Head of caudate nucleus (tissue), 42 donors: ENCODE measurements at regions not wholly inside any gene's neighbourhood (a gene's known extent, or its start where the extent isn't known, plus 50 kb on each side); places are given as distances from the start of the nearest gene placed in this dataset.
A peak's percentile ranks its signal among the peaks of the same experiment; 100 is the strongest.

Source experiments
- DNase-seq, 42 donors: peaks; one replicate each; pipeline versions ENCODE4 v3.0.0 to v3.0.0-alpha.2; 2020 to 2021; ENCODE audit warnings: mixed read lengths in 7 of 42
- intact Hi-C: fragments of 100-400 bp; cut with DNase I; formaldehyde crosslinking; loops from one replicate; pipeline ENCODE4 v1.15.0; 2022

GRCh38 chr12:127334912-127335644 is 931.9 kb upstream of the TMEM132C start:
- intact Hi-C loops, result no loop called here
- no peak for DNase-seq

- intact Hi-C loops, result no loop called here
- DNase-seq, result no peak
Observed at GRCh38 chr12:127336416-127336815, 930.6 kb upstream of the TMEM132C start.

- intact Hi-C loops, result no loop called here
- DNase-seq, result no peak
Observed at GRCh38 chr12:127339065-127339464, 927.9 kb upstream of the TMEM132C start.

- DNase-seq, result no peak
- intact Hi-C loops, result no loop called here
Observed at GRCh38 chr12:127340381-127340780, 926.6 kb upstream of the TMEM132C start.

- DNase-seq, result no peak
Observed at GRCh38 chr12:127342861-127343260, 924.1 kb upstream of the TMEM132C start.

GRCh38 chr12:127343940-127344339 is 923.0 kb upstream of the TMEM132C start:
- intact Hi-C loops, result no loop called here
- no peak for DNase-seq

More at GRCh38 chr12:127342861-127343260, 924.1 kb upstream of the TMEM132C start:
- intact Hi-C loops, result no loop called here

- DNase-seq, result no peak
- intact Hi-C loops, result no loop called here
Observed at GRCh38 chr12:127351481-127352010, 915.4 kb upstream of the TMEM132C start.

- DNase-seq, result peak in 2 of 42 donors; percentile 2 to 12
- intact Hi-C loops, result no loop called here
Observed at GRCh38 chr12:127355061-127355841, 911.7 kb upstream of the TMEM132C start.

- DNase-seq, result no peak
- intact Hi-C loops, result no loop called here
Observed at GRCh38 chr12:127358888-127359287, 908.1 kb upstream of the TMEM132C start.

GRCh38 chr12:127360580-127360979 is 906.4 kb upstream of the TMEM132C start:
- intact Hi-C loops, result no loop called here
- DNase-seq, result no peak

GRCh38 chr12:127362121-127362520 is 904.8 kb upstream of the TMEM132C start:
- DNase-seq, result no peak
- intact Hi-C loops, result no loop called here

GRCh38 chr12:127363392-127363791 is 903.6 kb upstream of the TMEM132C start:
- DNase-seq, result no peak

GRCh38 chr12:127373559-127373958 is 893.4 kb upstream of the TMEM132C start:
- peak in 5 of 42 donors; percentile 7 to 58 (median 24) for DNase-seq
- intact Hi-C loops, result no loop called here

More at GRCh38 chr12:127363392-127363791, 903.6 kb upstream of the TMEM132C start:
- intact Hi-C loops, result no loop called here

- intact Hi-C loops, result no loop called here
- DNase-seq, result no peak
Observed at GRCh38 chr12:127374447-127374846, 892.5 kb upstream of the TMEM132C start.

- intact Hi-C loops, result no loop called here
- peak in 40 of 42 donors; percentile 5 to 85 (median 62) for DNase-seq
Observed at GRCh38 chr12:127381043-127381668, 885.8 kb upstream of the TMEM132C start.

- intact Hi-C loops, result no loop called here
- no peak for DNase-seq
Observed at GRCh38 chr12:127381681-127382080, 885.3 kb upstream of the TMEM132C start.

- intact Hi-C loops, result no loop called here
- no peak for DNase-seq
Observed at GRCh38 chr12:127383281-127383680, 883.7 kb upstream of the TMEM132C start.

GRCh38 chr12:127386723-127387122 is 880.2 kb upstream of the TMEM132C start:
- DNase-seq, result no peak
- intact Hi-C loops, result no loop called here

- intact Hi-C loops, result no loop called here
- DNase-seq, result no peak
Observed at GRCh38 chr12:127388985-127389384, 878.0 kb upstream of the TMEM132C start.

- intact Hi-C loops, result no loop called here
- DNase-seq, result no peak
Observed at GRCh38 chr12:127389923-127390322, 877.0 kb upstream of the TMEM132C start.
